ENCODE measurements at regions not wholly inside any gene's neighbourhood (a gene's known extent, or its start where the extent isn't known, plus 50 kb on each side); places are given as distances from the start of the nearest gene placed in this dataset.

DNA sequence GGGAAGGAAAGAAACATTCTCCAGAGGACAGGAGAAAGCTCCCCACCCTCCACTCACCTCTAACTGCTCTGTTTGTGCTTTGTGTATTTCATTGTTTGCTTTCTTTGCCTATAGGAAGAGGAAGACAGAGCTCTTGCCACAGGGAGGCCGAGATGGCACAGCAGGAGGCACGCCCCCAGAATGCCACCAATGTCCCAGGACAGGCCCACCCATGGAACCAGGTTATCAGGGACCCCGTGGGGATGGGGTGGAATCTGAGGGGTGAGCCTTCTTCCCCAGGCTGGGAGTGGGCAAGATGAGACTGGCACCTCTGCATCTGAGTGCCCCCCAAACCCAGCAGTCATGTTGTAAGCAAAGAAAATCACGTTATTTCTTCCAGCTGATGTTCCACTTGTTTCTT, 155.8 kb downstream of the TBC1D2B start:
- no peak for TF ChIP-seq POLR2A (IDR thresholded peaks at IDR 0.05; ENCODE audit: low read length)
- no peak for TF ChIP-seq GATA1 (IDR thresholded peaks at IDR 0.05; ENCODE audit: low read depth, low read length)
